Forelimb muscle (tissue), 1 donor: ENCODE measurements at regions not wholly inside any gene's neighbourhood (a gene's known extent, or its start where the extent isn't known, plus 50 kb on each side); places are given as distances from the start of the nearest gene placed in this dataset.

Source experiments
- DNase-seq: peaks from one replicate; pipeline ENCODE4 v3.0.0-alpha.2; 2013; ENCODE audit warnings: low read depth

DNA sequence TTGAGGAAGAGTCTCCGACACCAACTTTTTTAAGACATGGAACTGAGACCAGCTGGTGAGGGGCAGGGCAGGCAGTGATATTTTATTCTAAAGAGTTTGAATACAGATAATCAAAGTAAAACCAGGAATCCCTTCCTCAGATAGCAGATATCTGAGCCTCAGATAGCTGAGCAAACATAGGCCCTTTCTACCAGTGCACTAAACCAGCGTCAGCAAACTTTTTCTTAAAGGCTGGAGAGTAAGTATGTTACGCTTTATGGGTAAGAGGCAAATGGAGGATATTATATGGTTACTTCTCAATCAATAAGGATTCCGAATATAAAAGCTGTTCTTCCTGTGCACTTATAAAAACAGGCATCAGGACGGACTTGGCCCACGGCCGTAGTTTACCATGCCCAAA, 73.9 kb downstream of the WNT5A start:
- DNase-seq, result no peak

DNA sequence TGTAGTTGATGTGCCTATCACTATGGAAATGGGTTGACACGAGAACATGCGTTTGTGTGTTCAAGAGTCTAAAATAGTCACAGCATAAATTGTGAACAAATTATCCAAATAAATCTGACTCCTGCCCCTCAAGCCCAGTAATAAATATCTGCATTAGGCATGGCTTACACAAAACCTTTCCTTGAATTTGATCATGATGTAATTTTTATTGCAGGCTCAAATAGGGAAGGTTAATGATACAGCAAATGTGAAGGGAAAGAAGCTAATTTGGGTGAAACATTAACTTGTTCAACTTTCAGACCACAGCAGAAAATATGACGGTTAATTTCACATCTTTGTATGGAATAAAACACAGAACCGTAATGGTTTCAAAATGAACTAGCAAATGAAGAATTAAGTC, 74.6 kb downstream of the WNT5A start:
- DNase-seq, result no peak

DNA sequence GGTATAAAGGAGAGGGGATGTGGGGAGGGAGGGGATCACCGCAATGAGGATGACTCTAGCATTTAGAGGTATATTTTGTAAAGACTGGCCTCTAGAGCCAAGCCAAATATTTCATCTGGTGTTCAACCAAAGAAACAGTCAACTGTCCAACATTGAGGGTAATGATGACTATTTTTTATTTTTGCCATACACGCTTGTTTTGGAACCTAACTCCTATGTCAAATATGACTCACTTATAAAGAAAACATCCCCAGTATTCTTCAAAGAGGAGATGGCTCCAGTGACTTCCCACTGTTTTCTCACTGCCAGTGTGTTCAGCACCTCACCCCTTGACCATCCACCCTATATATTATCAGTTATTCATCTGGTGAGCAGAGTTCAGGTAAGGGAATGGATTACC, 77.3 kb downstream of the WNT5A start:
- no peak for DNase-seq

GRCh38 chr3:55408193-55408826, 78.8 kb downstream of the WNT5A start:
- DNase-seq, result no peak

GRCh38 chr3:55407426-55407820, 79.7 kb downstream of the WNT5A start:
- DNase-seq, result no peak

DNA sequence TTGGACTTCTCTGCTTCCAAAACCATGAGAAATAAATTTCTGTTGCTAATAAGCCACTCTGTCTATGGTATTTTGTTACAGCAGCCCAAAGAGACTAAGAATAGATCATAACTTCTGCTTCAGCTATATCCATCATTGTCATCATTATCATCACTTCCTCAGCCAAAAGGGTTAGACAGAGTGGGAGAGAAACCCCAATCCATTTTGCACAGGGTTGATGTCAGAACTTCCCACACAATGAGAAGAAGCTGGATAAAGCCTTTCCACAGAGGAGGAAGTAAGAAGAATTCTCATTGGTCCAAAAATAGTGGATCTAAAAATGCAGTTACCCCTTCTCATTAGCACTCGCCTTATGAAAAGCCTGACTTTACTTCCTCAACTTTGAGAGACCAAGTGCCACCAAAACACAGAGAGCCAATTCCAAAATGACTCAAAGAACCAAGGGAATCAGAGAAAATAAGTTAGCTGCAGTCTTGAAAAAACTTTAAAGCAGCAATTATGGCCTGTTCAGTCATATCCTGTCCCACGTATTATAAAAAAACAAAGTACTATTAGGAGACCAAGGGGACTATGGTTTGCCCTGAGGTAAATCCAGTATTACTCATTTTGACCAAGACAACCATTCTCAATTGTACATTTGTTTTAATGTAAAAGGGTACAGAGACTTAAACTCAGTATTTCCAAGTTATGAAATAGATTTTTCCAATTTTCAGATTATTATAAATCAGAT, 80.2 kb downstream of the WNT5A start:
- DNase-seq, result no peak

- DNase-seq, result no peak
These were observed 81.7 kb downstream of the WNT5A start for GRCh38 chr3:55405436-55405835.

DNA sequence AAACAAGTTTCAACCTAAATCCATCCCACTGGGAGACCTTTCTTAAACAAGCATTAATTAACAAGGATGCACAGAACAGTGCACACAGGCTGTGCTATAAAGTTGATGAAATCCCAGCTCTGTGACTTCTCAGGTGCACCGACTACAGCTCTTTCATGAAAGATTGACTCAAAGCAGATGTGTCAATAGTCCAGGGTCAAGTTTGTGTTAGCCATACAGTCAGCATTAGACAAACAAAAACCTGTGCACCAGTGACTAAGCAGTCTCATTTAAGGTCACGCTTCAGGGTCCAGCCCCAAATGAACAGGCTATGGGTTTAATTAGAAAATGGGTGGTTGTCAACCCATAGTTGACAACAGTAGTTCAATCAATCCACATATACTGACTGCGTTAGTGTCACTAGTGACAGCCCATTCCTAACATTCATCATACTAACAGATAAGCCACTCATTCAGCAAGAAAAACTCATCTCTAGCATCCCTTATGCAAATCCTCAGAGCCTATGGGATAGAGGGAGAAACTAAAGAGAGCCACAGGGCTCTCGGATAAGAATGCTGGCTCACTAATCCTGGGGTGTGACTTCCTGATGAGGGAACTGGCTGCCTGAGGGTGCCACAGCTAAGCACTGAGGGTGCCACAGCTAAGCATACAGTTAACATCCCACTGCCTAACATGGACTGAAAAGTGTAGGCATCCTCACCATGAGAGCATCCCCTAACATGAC, 84.1 kb downstream of the WNT5A start:
- DNase-seq, result no peak

DNA sequence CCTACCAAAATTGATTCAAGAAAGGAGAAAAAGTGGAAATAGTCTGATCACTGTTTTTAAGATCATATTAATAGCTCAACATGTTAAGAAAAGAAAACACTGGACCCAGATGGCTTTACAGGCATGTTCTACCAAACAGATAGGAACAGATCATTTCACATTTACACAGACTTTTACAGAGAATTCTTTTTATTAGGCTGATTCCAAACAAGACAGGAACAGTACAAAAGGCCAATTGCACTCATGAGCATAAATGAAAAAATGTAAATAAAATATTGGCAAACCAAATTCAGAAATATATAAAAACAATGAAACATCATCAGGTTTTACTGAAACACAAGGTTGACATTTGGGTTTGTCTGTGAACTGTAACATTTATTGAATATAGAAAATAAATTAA, 106.5 kb downstream of the WNT5A start:
- DNase-seq, result no peak

DNA sequence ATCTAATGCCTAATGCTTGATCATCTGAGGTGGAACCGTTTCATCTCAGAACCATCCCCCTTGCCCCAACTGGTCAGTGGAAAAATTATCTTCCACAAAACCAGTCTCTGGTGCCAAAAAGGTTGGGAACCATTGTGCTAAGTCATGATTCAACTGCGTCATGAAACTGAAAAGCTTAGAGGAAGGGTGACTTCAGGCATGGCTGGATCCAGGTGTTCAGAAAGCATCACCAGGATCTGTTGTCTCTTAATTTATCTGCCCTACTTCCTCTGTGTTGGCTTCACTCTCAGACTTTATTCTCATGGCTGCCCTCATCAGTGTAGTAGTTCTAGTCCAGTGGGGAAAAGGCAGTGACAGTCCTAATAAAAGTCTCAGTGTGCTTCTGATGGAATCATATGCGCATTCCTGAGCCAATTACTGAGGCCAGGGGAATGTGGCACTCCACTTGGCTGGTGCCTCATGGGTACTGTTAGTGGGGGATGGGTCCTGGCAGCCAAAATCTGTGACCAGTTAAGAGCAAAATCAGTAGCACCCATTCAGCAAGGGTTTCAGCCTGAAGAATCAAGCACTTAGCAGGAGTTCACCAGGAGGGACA, 110.3 kb downstream of the WNT5A start:
- DNase-seq, result no peak

- no peak for DNase-seq
These were observed 113.7 kb downstream of the WNT5A start for GRCh38 chr3:55373423-55373822.

GRCh38 chr3:55370272-55370671, 116.8 kb downstream of the WNT5A start:
- no peak for DNase-seq

DNA sequence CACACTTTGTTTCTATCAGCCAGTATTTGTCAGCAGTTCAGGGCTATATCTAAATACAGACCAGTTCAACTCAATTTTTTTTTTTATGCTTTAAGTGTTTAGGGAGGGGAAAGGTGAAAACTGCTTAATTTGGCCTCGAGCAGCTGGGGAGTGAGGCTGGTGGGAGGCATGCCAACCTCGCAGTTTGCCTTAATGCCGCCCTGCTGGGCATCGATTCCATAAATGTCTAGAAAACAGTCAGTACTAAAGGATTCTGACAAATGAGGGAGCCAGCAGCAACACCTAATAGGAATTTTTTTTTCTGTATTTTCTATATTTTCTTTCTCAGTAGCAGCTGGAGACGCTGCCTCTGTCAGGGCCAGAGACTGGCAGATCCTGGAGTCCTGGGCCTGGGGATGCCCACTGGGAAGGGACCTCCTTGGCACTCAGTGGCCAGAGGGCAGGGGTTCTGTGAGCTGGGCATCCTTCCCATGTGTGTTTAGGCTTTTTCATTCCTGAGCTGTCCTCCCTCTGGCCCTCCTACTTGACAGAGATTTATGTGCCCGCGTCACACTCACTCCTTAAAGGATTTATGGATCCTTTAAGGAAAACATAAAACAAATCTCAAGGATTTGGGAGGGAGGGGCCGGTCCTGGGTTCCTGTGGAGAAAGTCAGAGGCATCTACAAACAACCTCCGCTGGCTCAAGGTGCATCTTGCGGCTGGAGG, 117.8 kb downstream of the WNT5A start:
- DNase-seq, result no peak

- no peak for DNase-seq
These were observed 118.7 kb downstream of the WNT5A start for GRCh38 chr3:55368366-55368765.

DNA sequence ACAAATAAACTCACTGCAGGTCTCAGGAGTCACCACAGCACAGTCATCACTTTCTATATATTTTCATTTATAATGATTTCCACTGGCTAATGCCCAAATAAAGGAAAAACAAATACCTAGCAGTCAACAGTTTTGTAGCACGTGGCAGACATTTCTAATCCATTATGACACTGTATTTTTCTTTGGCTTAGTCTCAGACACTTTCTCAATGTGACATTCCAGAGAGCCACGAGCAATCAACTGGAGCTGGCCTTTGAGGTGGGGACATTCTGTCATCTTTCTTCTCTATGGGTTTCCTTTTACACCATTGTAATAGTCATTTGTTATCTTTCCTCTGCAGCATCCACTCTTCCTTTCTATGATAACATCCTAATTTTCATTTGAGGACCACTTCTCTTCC, 119.7 kb downstream of the WNT5A start:
- no peak for DNase-seq

GRCh38 chr3:55364421-55364820, 122.7 kb downstream of the WNT5A start:
- DNase-seq, result no peak

DNA sequence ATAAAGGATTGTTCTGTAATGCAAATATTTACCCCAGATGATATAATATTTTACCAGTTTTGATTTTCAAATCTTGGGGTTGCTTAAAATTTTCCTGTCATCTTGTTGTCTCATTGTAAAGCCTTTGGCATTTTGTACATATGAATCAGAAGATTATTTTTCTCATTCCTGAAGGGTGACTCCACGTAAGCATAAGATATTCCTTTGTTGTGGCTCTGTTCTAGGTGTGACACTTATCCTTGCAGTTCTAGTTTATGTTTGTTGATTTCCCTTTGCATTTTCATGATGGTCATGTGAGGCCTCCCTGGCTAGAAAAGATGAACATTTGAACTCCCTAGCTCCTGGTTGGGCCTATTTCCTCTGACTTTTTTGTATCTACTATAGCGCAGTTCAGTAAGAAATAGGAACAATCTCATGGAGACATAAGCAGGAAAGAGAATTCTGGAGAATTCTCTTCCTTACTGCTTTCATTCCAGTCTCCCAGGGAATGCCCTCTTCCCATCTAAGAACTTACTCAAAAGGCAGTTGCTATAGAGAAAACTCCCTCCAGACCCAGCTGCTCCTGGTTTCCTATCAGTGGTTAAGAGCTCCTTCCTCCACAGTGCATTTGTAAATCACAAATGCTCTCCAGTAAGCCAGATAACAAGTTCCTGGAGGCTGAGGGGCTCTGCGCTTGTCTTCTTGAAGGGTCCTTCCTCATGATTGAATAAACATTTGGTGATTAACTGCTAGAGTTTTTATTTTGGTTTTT, 124.7 kb downstream of the WNT5A start:
- DNase-seq, result no peak

DNA sequence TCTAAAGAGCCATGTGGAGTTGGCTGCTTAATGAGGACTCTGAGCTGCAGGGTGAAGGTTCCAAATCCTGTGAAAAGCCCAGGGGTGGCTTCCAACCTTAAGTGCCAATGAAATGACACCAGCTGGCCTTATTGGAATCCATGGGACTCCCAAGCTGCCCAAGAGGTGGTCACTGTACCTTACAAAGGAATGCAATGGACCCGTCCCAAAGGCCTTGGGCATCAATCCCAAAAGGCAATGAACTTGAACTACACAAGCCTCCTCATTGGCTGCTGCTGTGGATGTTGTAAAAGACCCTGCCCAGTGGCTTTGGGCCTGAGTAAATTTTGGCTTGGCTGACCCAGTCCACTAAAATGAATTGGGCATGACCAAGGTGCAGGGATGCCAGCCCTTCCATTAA, 129.3 kb downstream of the WNT5A start:
- no peak for DNase-seq

- DNase-seq, result no peak
These were observed 134.4 kb downstream of the WNT5A start for GRCh38 chr3:55352668-55353067.

- DNase-seq, result no peak
These were observed 137.3 kb downstream of the WNT5A start for GRCh38 chr3:55349851-55350250.
